PFSK-1 (cell line): ENCODE measurements at regions not wholly inside any gene's neighbourhood (a gene's known extent, or its start where the extent isn't known, plus 50 kb on each side); places are given as distances from the start of the nearest gene placed in this dataset.

ENCODE experiments used
- POLR2AphosphoS5 ChIP-seq: IDR thresholded peaks from 2 replicates; pipeline ENCODE4 v1.6.1; 2012; ENCODE audit warnings: low read depth, mild to moderate bottlenecking, control low read depth, low read length, moderate library complexity
- TAF1 ChIP-seq: IDR thresholded peaks from 2 replicates; pipeline ENCODE4 v1.6.1; 2012; ENCODE audit warnings: low read length, control low read depth, borderline replicate concordance; ENCODE audit not compliant: insufficient read depth

DNA sequence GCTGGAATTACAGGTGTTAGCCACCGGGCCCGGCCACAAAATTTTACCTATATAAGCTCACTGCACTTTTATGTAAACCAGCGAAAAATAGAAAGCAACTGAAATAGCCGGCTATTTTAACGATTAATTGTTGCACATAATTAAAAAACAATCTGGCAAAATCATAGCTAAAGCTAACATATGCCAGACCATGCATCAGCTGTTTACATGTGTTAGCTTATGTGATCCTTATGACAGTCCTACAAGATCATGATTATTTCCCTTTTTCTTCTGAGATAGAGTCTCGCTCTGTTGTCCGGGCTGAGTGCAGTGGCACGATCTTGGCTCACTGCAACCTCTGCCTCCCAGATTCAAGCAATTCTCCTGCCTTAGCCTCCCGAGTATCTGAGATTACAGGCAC lies 157.0 kb downstream of the ZFP64 start:
- TF ChIP-seq POLR2AphosphoS5 (no peak), TAF1 (no peak)
